KMS-11 (cell line): ENCODE measurements at regions not wholly inside any gene's neighbourhood (a gene's known extent, or its start where the extent isn't known, plus 50 kb on each side); places are given as distances from the start of the nearest gene placed in this dataset.

Experiments used
- H2AFZ ChIP-seq: fragments of 200-600 bp; sonication (generic); 2 replicates; pipeline ENCODE4 v1.6.1; 2016; ENCODE audit warnings: antibody characterized with exemption, mixed run types, low read depth
- H3K27ac ChIP-seq: fragments of 200-600 bp; sonication (generic); 2 replicates; pipeline ENCODE4 v1.6.1; 2016; ENCODE audit warnings: mild to moderate bottlenecking, mixed run types
- H3K27me3 ChIP-seq: fragments of 200-600 bp; sonication (generic); 2 replicates; pipeline ENCODE4 v1.6.1; 2017; ENCODE audit warnings: mild to moderate bottlenecking, low read depth, mixed run types, moderate library complexity; ENCODE audit not compliant: insufficient read depth
- H3K36me3 ChIP-seq: fragments of 200-600 bp; sonication (generic); 2 replicates; pipeline ENCODE4 v1.6.1; 2017; ENCODE audit warnings: mild to moderate bottlenecking, mixed run types; ENCODE audit not compliant: insufficient read depth
- H3K4me1 ChIP-seq: fragments of 200-600 bp; sonication (generic); 2 replicates; pipeline ENCODE4 v1.6.1; 2016; ENCODE audit warnings: mild to moderate bottlenecking, low read depth, mixed run types; ENCODE audit not compliant: poor library complexity, severe bottlenecking
- H3K4me2 ChIP-seq: fragments of 200-600 bp; sonication (generic); 2 replicates; pipeline ENCODE4 v1.7.0; 2016; ENCODE audit warnings: mild to moderate bottlenecking, mixed run types
- H3K4me3 ChIP-seq: fragments of 200-600 bp; sonication (generic); IDR thresholded peaks from 2 replicates; pipeline ENCODE4 v1.6.1; 2017; ENCODE audit warnings: low read depth, low read length, mixed read lengths; ENCODE audit not compliant: insufficient read depth
- H3K79me2 ChIP-seq: fragments of 200-600 bp; sonication (generic); 2 replicates; pipeline ENCODE4 v1.6.1; 2016; ENCODE audit warnings: low read depth, mixed run types; ENCODE audit not compliant: insufficient read depth
- H3K9ac ChIP-seq: fragments of 200-600 bp; sonication (generic); 2 replicates; pipeline ENCODE4 v1.6.1; 2016; ENCODE audit warnings: mild to moderate bottlenecking, mixed run types
- H4K20me1 ChIP-seq: fragments of 200-600 bp; sonication (generic); 2 replicates; pipeline ENCODE4 v1.6.1; 2016; ENCODE audit warnings: mild to moderate bottlenecking, mixed run types; ENCODE audit not compliant: insufficient read depth
- TF ChIP-seq, protein P1 (sequence below): fragments of 200-600 bp; sonication (generic); conservative IDR thresholded peaks from 2 replicates; pipeline ENCODE4 v1.6.1; 2017; ENCODE audit warnings: low read depth, mild to moderate bottlenecking, antibody characterized with exemption, low read length, moderate library complexity, mixed read lengths

DNA sequence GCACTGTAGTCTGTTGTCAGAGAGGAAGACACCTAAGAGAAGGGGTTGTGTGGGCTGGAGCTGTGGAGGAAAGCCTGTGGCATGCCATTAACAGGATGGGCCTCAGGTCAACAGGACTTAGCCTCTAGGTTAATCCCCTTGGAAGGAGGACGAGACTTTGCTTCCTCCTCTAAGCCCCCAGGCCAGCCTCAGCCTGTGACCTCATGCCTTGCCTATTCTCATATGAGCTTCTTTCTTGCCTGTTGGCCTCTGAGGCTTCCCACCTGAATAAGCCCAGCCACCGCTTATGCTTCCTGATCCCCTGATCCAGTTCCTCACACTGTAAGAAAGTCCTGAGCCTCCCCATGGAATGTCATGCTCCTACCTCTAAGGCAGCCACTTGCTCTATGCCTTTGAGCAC lies 52.2 kb upstream of the TBC1D21 start:
- Histone ChIP-seq H3K27ac (no peak overlapping the region), H3K27me3 (peaks cover 33% of the 10 kb centered on the region; the same call in 1 of the 2 replicates), H3K4me2 (no peak overlapping the region), H3K36me3 (no peaks in the 10 kb centered on the region), H4K20me1 (no peaks in the 10 kb centered on the region), H3K9ac (no peak overlapping the region), H3K79me2 (no peaks in the 10 kb centered on the region), H3K4me3 (no peak overlapping the region), H3K4me1 (no peaks in the 10 kb centered on the region), H2AFZ (no peak overlapping the region)
- TF ChIP-seq, protein P1, sequence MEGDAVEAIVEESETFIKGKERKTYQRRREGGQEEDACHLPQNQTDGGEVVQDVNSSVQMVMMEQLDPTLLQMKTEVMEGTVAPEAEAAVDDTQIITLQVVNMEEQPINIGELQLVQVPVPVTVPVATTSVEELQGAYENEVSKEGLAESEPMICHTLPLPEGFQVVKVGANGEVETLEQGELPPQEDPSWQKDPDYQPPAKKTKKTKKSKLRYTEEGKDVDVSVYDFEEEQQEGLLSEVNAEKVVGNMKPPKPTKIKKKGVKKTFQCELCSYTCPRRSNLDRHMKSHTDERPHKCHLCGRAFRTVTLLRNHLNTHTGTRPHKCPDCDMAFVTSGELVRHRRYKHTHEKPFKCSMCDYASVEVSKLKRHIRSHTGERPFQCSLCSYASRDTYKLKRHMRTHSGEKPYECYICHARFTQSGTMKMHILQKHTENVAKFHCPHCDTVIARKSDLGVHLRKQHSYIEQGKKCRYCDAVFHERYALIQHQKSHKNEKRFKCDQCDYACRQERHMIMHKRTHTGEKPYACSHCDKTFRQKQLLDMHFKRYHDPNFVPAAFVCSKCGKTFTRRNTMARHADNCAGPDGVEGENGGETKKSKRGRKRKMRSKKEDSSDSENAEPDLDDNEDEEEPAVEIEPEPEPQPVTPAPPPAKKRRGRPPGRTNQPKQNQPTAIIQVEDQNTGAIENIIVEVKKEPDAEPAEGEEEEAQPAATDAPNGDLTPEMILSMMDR, result no peak

DNA sequence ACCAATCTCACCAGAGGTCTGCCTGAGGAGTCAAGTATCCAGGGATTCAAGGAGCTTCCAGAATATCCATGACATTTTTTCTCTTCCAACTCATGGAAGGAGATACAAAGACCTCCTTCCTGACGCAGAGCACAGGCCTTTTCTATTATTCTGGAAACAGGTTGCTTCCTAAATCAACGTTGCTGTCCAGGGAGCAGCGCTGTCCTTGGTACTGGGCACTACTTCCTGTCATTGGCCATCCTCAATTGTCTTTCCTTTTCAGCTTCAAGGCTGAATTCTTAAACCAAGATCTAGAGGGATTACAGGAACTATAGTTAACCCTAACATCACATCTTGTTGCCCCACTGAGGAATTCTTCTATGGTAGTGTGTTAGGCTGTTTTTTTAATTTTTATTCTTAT lies 50.4 kb upstream of the TBC1D21 start:
- H3K36me3 ChIP-seq, result no peaks in the 10 kb centered on the region
- peaks cover 37% of the 10 kb centered on the region; the same call in 1 of the 2 replicates for H3K27me3 ChIP-seq
- no peaks in the 10 kb centered on the region for H4K20me1 ChIP-seq
- no peak overlapping the region for H2AFZ ChIP-seq
- no peak overlapping the region for H3K27ac ChIP-seq
- H3K4me1 ChIP-seq, result no peaks in the 10 kb centered on the region
- H3K4me2 ChIP-seq, result no peak overlapping the region
- no peak overlapping the region for H3K4me3 ChIP-seq
- TF ChIP-seq, protein P1, result no peak
- H3K9ac ChIP-seq, result no peak overlapping the region
- no peaks in the 10 kb centered on the region for H3K79me2 ChIP-seq
